B cell (primary cell): ENCODE measurements at regions not wholly inside any gene's neighbourhood (a gene's known extent, or its start where the extent isn't known, plus 50 kb on each side); places are given as distances from the start of the nearest gene placed in this dataset.

Experiments
- EZH2 ChIP-seq: IDR thresholded peaks from 2 replicates; pipeline ENCODE4 v1.6.1; 2012; ENCODE audit warnings: borderline replicate concordance, low read depth, mild to moderate bottlenecking, moderate library complexity, low read length; ENCODE audit not compliant: insufficient read depth, poor library complexity, severe bottlenecking
- TF ChIP-seq, protein P1 (sequence below): fragments of 200-600 bp; IDR thresholded peaks from one replicate; pipeline ENCODE4 v1.8.0; 2022; ENCODE audit warnings: antibody characterized with exemption, mild to moderate bottlenecking

DNA sequence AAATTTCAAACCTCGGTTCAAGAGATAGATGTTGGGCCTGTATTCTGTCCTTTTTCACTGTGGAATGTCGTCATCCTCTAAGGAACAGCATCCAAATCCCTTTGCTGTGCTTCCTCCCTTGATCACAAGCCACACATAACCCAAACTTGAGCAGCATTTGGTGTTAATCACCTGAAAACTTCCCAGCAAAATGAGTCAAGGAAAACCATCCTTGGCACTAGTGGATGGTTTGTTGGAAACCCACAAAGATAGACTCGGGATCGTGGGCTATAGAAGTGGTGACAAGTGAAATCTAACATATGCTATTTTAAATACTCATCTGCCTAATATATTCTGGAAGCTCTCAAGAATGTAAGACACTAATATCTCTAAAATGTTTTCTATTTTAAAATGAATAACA is 459.1 kb downstream of the SETD4 start:
- TF ChIP-seq, protein P1, sequence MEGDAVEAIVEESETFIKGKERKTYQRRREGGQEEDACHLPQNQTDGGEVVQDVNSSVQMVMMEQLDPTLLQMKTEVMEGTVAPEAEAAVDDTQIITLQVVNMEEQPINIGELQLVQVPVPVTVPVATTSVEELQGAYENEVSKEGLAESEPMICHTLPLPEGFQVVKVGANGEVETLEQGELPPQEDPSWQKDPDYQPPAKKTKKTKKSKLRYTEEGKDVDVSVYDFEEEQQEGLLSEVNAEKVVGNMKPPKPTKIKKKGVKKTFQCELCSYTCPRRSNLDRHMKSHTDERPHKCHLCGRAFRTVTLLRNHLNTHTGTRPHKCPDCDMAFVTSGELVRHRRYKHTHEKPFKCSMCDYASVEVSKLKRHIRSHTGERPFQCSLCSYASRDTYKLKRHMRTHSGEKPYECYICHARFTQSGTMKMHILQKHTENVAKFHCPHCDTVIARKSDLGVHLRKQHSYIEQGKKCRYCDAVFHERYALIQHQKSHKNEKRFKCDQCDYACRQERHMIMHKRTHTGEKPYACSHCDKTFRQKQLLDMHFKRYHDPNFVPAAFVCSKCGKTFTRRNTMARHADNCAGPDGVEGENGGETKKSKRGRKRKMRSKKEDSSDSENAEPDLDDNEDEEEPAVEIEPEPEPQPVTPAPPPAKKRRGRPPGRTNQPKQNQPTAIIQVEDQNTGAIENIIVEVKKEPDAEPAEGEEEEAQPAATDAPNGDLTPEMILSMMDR: no peak
- no peak for TF ChIP-seq EZH2
